B cell (primary cell): ENCODE measurements at regions not wholly inside any gene's neighbourhood (a gene's known extent, or its start where the extent isn't known, plus 50 kb on each side); places are given as distances from the start of the nearest gene placed in this dataset.

Source experiments
- ATAC-seq: fragments of 200-7000 bp; cut with Tn5 transposase; one replicate; pipeline ENCODE4 v1.10.0; 2021; ENCODE audit warnings: low read depth, mild to moderate bottlenecking, moderate number of reproducible peaks, moderate library complexity
- CTCF ChIA-PET: fragments of 350-600 bp; sonication (Branson Sonifier 250); formaldehyde crosslinking; loops from one replicate; lab custom pipeline; 2021; ENCODE audit warnings: antibody characterized with exemption, inconsistent platforms; lab: Charles Lee
- POLR2A ChIA-PET: fragments of 350-600 bp; sonication (Branson Sonifier 250); formaldehyde crosslinking; loops from one replicate; lab custom pipeline; 2021; ENCODE audit warnings: antibody characterized with exemption; lab: Charles Lee
- DNase-seq: peaks from one replicate; pipeline ENCODE4 v3.0.0; 2013
- H2AFZ ChIP-seq: 2 replicates; pipeline ENCODE4 v1.6.1; 2012; ENCODE audit warnings: mild to moderate bottlenecking, low read depth, low read length; ENCODE audit not compliant: insufficient read depth, poor library complexity, severe bottlenecking
- H3K27ac ChIP-seq, 2 donors: 1 replicate in 1 of 2; 2 replicates in 1 of 2; pipeline ENCODE4 v1.5.1; 2012 to 2013; ENCODE audit warnings: low read length in 2 of 2, mild to moderate bottlenecking in 2 of 2, moderate library complexity in 1 of 2
- H3K27me3 ChIP-seq, 4 experiments: fragments of 200-600 bp in 1 of 4; sonication (generic) in 1 of 4; replicated peaks in 1 of 4; 1 replicate in 2 of 4; 2 replicates in 2 of 4; pipeline versions ENCODE4 v1.6.1 to v1.7.0; 2013 to 2016; ENCODE audit warnings: low read length in 3 of 4, mild to moderate bottlenecking in 2 of 4, mixed read lengths in 1 of 4, moderate library complexity in 1 of 4; ENCODE audit not compliant: insufficient read depth in 4 of 4, control insufficient read depth in 3 of 4; ENCODE audit errors: control extremely low read depth in 1 of 4
- H3K36me3 ChIP-seq, 2 experiments: replicated peaks in 1 of 2; 1 replicate in 1 of 2; 2 replicates in 1 of 2; pipeline versions ENCODE4 v1.6.1 to v1.7.1; 2013; ENCODE audit warnings: low read length in 1 of 2; ENCODE audit not compliant: insufficient read depth in 2 of 2, control insufficient read depth in 1 of 2; ENCODE audit errors: control extremely low read depth in 1 of 2, extremely low read depth in 1 of 2
- H3K4me1 ChIP-seq, 2 donors: fragments of 200-600 bp in 1 of 2; sonication (generic) in 1 of 2; 1 replicate in 1 of 2; 2 replicates in 1 of 2; pipeline versions ENCODE4 v1.5.1 to v1.6.1; 2013 to 2017; ENCODE audit warnings: low read length in 2 of 2; ENCODE audit not compliant: control insufficient read depth in 2 of 2, insufficient read depth in 2 of 2
- H3K4me2 ChIP-seq: replicated peaks from 2 replicates; pipeline ENCODE3; 2012; ENCODE audit warnings: mild to moderate bottlenecking, low read depth, low read length; ENCODE audit not compliant: poor library complexity, severe bottlenecking
- H3K4me3 ChIP-seq, 5 experiments: fragments of 200-600 bp in 1 of 5; sonication (generic) in 1 of 5; 1 replicate in 3 of 5; 2 replicates in 2 of 5; pipeline versions ENCODE4 v1.5.1 to v1.7.0; 2011 to 2016; ENCODE audit warnings: low read length in 4 of 5, mild to moderate bottlenecking in 4 of 5, low read depth in 2 of 5, control low read depth in 1 of 5, moderate library complexity in 1 of 5; ENCODE audit not compliant: insufficient read depth in 1 of 5; ENCODE audit errors: control extremely low read depth in 1 of 5, extremely low read depth in 1 of 5
- H3K79me2 ChIP-seq: fragments of 200-600 bp; sonication (generic); one replicate; pipeline ENCODE4 v1.6.0; 2016; ENCODE audit warnings: low read length; ENCODE audit not compliant: control insufficient read depth, insufficient read depth
- H3K9ac ChIP-seq: fragments of 200-600 bp; sonication (generic); 2 replicates; pipeline ENCODE4 v1.6.1; 2017; ENCODE audit warnings: mild to moderate bottlenecking, low read length, moderate library complexity
- H3K9me3 ChIP-seq, 3 donors: one replicate each; pipeline versions ENCODE4 v1.6.1 to v1.7.1; 2013; ENCODE audit warnings: low read length in 2 of 3; ENCODE audit not compliant: control insufficient read depth in 2 of 3, insufficient read depth in 1 of 3; ENCODE audit errors: control extremely low read depth in 1 of 3
- H4K20me1 ChIP-seq: 2 replicates; pipeline ENCODE4 v1.6.0; 2012; ENCODE audit warnings: mild to moderate bottlenecking, low read length; ENCODE audit not compliant: insufficient read depth, control insufficient read depth, poor library complexity, severe bottlenecking
- H3K27ac Mint-ChIP-seq: one replicate; pipeline ENCODE4 v1.8.0; 2021; ENCODE audit warnings: mixed read lengths
- H3K27me3 Mint-ChIP-seq: one replicate; pipeline ENCODE4 v1.8.0; 2021; ENCODE audit warnings: mixed read lengths
- H3K4me1 Mint-ChIP-seq: one replicate; pipeline ENCODE4 v1.8.0; 2021; ENCODE audit warnings: mixed read lengths
- H3K4me3 Mint-ChIP-seq: one replicate; pipeline ENCODE4 v1.8.0; 2021; ENCODE audit warnings: mixed read lengths
- H3K9me3 Mint-ChIP-seq: one replicate; pipeline ENCODE4 v1.8.0; 2022; ENCODE audit warnings: mixed read lengths; ENCODE audit not compliant: insufficient read depth
- EZH2 ChIP-seq: IDR thresholded peaks from 2 replicates; pipeline ENCODE4 v1.6.1; 2012; ENCODE audit warnings: borderline replicate concordance, low read depth, mild to moderate bottlenecking, moderate library complexity, low read length; ENCODE audit not compliant: insufficient read depth, poor library complexity, severe bottlenecking
- WGBS: methylation state at CpG from one replicate; pipeline ENCODE4 v1.1.5; 2013; ENCODE audit warnings: missing lambda C conversion rate; ENCODE audit not compliant: insufficient coverage; 5-methylcytosine and 5-hydroxymethylcytosine counted together
- intact Hi-C: fragments of 100-400 bp; cut with micrococcal nuclease; formaldehyde crosslinking; loops from one replicate; pipeline ENCODE4 v1.10.0; 2022
- TF ChIP-seq, protein P1 (sequence below): fragments of 200-600 bp; IDR thresholded peaks from one replicate; pipeline ENCODE4 v1.8.0; 2022; ENCODE audit warnings: antibody characterized with exemption, mild to moderate bottlenecking

DNA sequence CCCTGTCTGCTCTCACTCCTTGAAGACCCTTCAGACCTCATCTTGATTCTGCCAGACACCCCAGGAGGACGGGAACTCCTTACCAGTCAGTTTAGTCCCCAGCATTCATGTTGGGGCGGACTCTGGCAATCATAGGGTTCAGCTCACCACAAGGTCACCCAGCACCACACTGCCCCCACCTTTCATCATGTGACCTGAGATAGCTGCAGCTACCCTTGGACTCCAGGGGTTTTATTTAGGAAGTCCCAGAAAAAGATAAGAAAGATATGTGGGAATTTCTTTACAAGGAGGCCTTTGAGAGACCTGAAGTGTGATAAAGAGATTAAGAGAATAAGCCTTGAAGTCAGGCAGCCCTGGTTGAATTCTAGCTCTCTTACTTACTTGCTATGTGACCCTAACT is 59.8 kb upstream of the NLK start:
- Histone ChIP-seq H4K20me1 (no peaks in the 10 kb centered on the region), H3K4me3 (no peak overlapping the region), H3K4me2 (no peak overlapping the region), H2AFZ (no peak overlapping the region), H3K9me3 (peaks cover 0 to 2% (median 0%) of the 10 kb centered on the region in 3 donors), H3K4me1 (peaks cover 11 to 16% of the 10 kb centered on the region in 2 donors), H3K36me3 (no peaks in the 10 kb centered on the region), H3K79me2 (no peaks in the 10 kb centered on the region), H3K9ac (no peak overlapping the region), H3K27ac (no peak overlapping the region), H3K27me3 (peaks cover 0 to 15% (median 2%) of the 10 kb centered on the region in 4 experiments)
- POLR2A ChIA-PET = no interaction called here
- Mint-ChIP-seq H3K9me3 (no peaks in the 10 kb centered on the region), H3K4me1 (peaks cover 22% of the 10 kb centered on the region), H3K27ac (no peak overlapping the region), H3K4me3 (no peak overlapping the region), H3K27me3 (peaks cover 9% of the 10 kb centered on the region)
- TF ChIP-seq, protein P1, sequence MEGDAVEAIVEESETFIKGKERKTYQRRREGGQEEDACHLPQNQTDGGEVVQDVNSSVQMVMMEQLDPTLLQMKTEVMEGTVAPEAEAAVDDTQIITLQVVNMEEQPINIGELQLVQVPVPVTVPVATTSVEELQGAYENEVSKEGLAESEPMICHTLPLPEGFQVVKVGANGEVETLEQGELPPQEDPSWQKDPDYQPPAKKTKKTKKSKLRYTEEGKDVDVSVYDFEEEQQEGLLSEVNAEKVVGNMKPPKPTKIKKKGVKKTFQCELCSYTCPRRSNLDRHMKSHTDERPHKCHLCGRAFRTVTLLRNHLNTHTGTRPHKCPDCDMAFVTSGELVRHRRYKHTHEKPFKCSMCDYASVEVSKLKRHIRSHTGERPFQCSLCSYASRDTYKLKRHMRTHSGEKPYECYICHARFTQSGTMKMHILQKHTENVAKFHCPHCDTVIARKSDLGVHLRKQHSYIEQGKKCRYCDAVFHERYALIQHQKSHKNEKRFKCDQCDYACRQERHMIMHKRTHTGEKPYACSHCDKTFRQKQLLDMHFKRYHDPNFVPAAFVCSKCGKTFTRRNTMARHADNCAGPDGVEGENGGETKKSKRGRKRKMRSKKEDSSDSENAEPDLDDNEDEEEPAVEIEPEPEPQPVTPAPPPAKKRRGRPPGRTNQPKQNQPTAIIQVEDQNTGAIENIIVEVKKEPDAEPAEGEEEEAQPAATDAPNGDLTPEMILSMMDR = no peak
- no peak for TF ChIP-seq EZH2
- WGBS = 100% methylated on average over 2 of the region's 2 CpGs
- ATAC-seq (no peak), DNase-seq (no peak)
- CTCF ChIA-PET = no interaction called here
- intact Hi-C loops = no loop called here

- no peak overlapping the region for H3K4me3 Mint-ChIP-seq
- peaks cover 14% of the 10 kb centered on the region for H3K27me3 Mint-ChIP-seq
Observed at GRCh38 chr17:27983853-27984252, 58.6 kb upstream of the NLK start.

More at GRCh38 chr17:27983853-27984252, 58.6 kb upstream of the NLK start:
- no peak overlapping the region for H3K9ac ChIP-seq
- peaks cover 0 to 2% (median 0%) of the 10 kb centered on the region in 3 donors for H3K9me3 ChIP-seq
- no peak overlapping the region for H3K4me3 ChIP-seq
- peaks cover 0 to 15% (median 2%) of the 10 kb centered on the region in 4 experiments for H3K27me3 ChIP-seq
- H2AFZ ChIP-seq = no peak overlapping the region
- WGBS = no CpG with 5 or more reads among the region's 1 CpG
- H3K79me2 ChIP-seq = no peaks in the 10 kb centered on the region
- ChIA-PET POLR2A (no interaction called here), CTCF (no interaction called here)
- intact Hi-C loops = no loop called here
- Mint-ChIP-seq H3K27ac (no peak overlapping the region), H3K4me1 (peaks cover 22% of the 10 kb centered on the region), H3K9me3 (no peaks in the 10 kb centered on the region)
- no peak overlapping the region for H3K27ac ChIP-seq
- TF ChIP-seq, protein P1 = no peak
- no peak for TF ChIP-seq EZH2
- no peak overlapping the region for H3K4me2 ChIP-seq
- H4K20me1 ChIP-seq = no peaks in the 10 kb centered on the region
- no peaks in the 10 kb centered on the region for H3K36me3 ChIP-seq
- peaks cover 11 to 16% of the 10 kb centered on the region in 2 donors for H3K4me1 ChIP-seq
- no peak for ATAC-seq
- no peak for DNase-seq
